ENCODE measurements at regions not wholly inside any gene's neighbourhood (a gene's known extent, or its start where the extent isn't known, plus 50 kb on each side); places are given as distances from the start of the nearest gene placed in this dataset.

DNA sequence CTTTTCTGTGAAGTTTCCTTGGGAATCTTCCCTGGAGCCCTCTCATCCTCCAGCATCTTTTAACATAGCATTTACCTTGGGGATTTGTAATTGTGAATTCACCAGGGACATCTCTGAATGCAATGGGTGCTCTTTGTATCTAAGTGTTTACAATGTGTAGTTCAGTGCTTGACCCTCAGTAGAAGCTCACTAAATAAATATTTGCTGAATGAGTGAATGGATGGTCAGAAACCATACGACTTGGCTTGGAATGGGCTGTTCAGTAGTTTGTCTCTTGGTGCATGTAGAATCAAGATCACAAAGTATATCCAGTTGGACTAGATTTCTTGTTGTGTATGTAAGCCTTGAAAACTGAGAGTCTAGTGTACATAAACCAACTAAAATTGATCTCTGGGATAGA, 81.8 kb upstream of the MEF2C start:
- no peak for DNase-seq (ENCODE audit: low read depth in 4 of 4, low spot score in 2 of 4)

- no peak for DNase-seq (ENCODE audit: low read depth in 4 of 4, low spot score in 2 of 4)
Measured at GRCh38 chr5:88957013-88957412, 74.0 kb upstream of the MEF2C start.

- DNase-seq (ENCODE audit: low read depth in 4 of 4, low spot score in 2 of 4) = no peak
Measured at GRCh38 chr5:88956416-88956815, 73.4 kb upstream of the MEF2C start.

DNA sequence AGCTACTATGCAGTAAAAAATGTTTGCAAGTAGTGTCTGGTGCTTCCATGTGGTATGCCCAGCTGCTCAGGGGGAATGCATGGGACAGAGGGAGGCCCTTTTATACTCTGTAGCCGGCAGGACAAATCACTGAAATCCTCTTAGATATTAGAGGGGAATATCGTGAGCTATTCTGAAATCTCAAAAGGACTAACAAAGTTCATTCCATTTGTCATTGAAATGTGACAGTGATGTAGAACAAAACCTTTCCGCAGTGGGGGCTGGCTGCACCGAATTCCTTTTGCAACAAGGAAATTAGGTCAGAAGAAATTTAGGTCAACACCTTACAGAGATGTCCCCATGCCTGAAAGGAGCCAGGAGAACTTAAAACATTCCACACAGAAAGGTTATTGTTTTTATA, 72.4 kb upstream of the MEF2C start:
- DNase-seq (ENCODE audit: low read depth in 4 of 4, low spot score in 2 of 4) = no peak

DNA sequence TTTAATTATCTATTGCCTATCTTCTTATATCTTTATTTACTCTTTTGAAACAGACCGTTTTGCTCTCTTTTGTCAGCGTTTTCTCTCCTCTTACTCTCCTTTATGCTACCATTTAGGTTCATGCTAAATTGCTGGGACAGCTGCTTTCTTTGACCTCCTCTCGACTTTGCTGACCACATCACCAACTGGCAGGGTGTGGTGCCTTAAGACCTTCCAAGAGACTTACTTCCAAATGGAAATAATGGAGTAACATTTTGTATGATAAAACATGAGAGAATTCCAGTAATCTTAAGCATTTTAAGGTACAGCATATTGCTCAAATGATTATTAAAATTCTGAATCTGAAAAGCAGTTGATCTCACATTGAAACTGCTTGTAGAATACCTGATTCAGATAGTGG, 71.5 kb upstream of the MEF2C start:
- no peak for DNase-seq (ENCODE audit: low read depth in 4 of 4, low spot score in 2 of 4)

GRCh38 chr5:88952996-88953643, 70.1 kb upstream of the MEF2C start:
- no peak for DNase-seq (ENCODE audit: low read depth in 4 of 4, low spot score in 2 of 4)

DNA sequence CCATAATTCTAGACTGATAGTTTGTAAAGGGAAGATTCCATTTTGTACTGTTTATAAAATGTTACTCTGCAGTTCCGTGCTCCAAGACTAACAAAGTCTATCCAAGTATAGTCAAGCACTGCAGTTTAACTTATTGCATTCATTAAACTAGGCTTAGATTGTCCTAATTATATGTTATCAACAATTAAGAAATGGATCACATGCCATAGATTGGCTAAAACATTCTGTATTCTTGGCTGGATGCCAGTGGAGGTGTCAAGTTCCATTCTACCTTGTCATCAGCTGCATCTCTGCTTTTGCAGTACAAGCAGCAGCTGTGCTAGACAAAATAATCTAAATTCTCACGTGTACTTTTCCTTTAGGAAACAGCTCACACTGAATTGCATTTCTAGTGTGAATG, 69.4 kb upstream of the MEF2C start:
- DNase-seq (ENCODE audit: low read depth in 4 of 4, low spot score in 2 of 4) = peak in 3 of 4 donors; percentile 28 to 38 (median 34)

GRCh38 chr5:88951457-88951856, 68.5 kb upstream of the MEF2C start:
- DNase-seq (ENCODE audit: low read depth in 4 of 4, low spot score in 2 of 4) = no peak

- no peak for DNase-seq (ENCODE audit: low read depth in 4 of 4, low spot score in 2 of 4)
Measured at GRCh38 chr5:88948746-88949600, 66.0 kb upstream of the MEF2C start.

GRCh38 chr5:88944751-88945531, 62.0 kb upstream of the MEF2C start:
- no peak for DNase-seq (ENCODE audit: low read depth in 4 of 4, low spot score in 2 of 4)

- no peak for DNase-seq (ENCODE audit: low read depth in 4 of 4, low spot score in 2 of 4)
Measured at GRCh38 chr5:88941581-88941980, 58.6 kb upstream of the MEF2C start.

- no peak for DNase-seq (ENCODE audit: low read depth in 4 of 4, low spot score in 2 of 4)
Measured at GRCh38 chr5:88940713-88941112, 57.7 kb upstream of the MEF2C start.

GRCh38 chr5:88939300-88939699, 56.3 kb upstream of the MEF2C start:
- no peak for DNase-seq (ENCODE audit: low read depth in 4 of 4, low spot score in 2 of 4)

DNA sequence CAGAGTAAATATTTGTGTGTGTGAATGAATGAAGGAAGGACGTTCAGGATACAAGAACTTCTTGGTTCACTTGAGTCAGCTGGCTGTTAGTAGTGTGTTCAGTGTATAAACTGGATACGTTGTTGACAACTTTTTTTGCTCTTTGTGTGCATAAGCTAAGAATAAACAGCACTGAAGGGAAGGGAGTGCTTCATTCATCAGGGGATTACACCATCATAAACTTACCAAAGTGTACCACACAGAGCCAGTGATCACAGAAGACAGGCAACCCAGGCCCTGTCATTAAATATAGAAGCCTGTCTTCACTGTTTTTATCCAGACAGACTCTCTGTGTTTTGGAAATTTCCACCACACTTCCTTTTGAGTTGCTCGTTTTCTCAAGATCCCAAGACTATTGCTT, 55.5 kb upstream of the MEF2C start:
- DNase-seq (ENCODE audit: low read depth in 4 of 4, low spot score in 2 of 4) = no peak

DNA sequence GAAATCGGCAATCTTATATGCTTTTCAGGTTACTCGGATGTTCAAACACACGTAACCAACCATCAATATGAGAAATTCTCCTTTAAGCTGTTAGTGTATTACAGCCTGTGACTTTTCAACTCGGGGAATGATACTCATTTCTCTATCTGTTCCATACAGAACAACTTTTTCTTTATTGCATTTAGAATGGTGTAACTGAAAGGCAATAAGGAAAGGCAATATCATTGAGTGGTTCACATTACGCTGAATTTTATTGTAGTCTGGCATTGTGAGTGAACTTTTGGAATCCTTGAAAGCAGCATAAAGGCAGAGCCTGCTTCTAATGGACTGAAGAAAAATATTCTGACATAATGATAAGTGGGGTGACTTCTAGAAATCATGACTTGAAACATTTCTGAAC, 54.4 kb upstream of the MEF2C start:
- no peak for DNase-seq (ENCODE audit: low read depth in 4 of 4, low spot score in 2 of 4)

GRCh38 chr5:88934439-88934838, 51.5 kb upstream of the MEF2C start:
- no peak for DNase-seq (ENCODE audit: low read depth in 4 of 4, low spot score in 2 of 4)

All from left renal cortex interstitium (tissue), 4 donors.